SK-N-DZ (cell line): ENCODE measurements at regions not wholly inside any gene's neighbourhood (a gene's known extent, or its start where the extent isn't known, plus 50 kb on each side); places are given as distances from the start of the nearest gene placed in this dataset.
A peak's percentile ranks its signal among the peaks of the same experiment; 100 is the strongest.

Source experiments
- DNase-seq: peaks from one replicate; pipeline ENCODE4 v3.0.0-alpha.2; 2015; ENCODE audit warnings: low spot score

- DNase-seq = no peak
Measured at GRCh38 chr2:120653871-120654270, 81.8 kb upstream of the GLI2 start.

GRCh38 chr2:120654381-120655134 lies 81.1 kb upstream of the GLI2 start:
- DNase-seq = no peak

GRCh38 chr2:120656273-120656950 lies 79.3 kb upstream of the GLI2 start:
- no peak for DNase-seq

GRCh38 chr2:120658042-120658769 lies 77.5 kb upstream of the GLI2 start:
- no peak for DNase-seq

- no peak for DNase-seq
Measured at GRCh38 chr2:120658770-120659158, 76.9 kb upstream of the GLI2 start.

GRCh38 chr2:120659275-120659977 lies 76.2 kb upstream of the GLI2 start:
- DNase-seq = no peak

- DNase-seq = no peak
Measured at GRCh38 chr2:120660056-120660694, 75.5 kb upstream of the GLI2 start.

GRCh38 chr2:120660771-120661459 lies 74.8 kb upstream of the GLI2 start:
- no peak for DNase-seq

GRCh38 chr2:120661551-120661950 lies 74.1 kb upstream of the GLI2 start:
- DNase-seq = peak; percentile 48

- DNase-seq = no peak
Measured at GRCh38 chr2:120662046-120662445, 73.6 kb upstream of the GLI2 start.

- DNase-seq = no peak
Measured at GRCh38 chr2:120662746-120663145, 72.9 kb upstream of the GLI2 start.

GRCh38 chr2:120666433-120666832 lies 69.2 kb upstream of the GLI2 start:
- DNase-seq = no peak

GRCh38 chr2:120667981-120668380 lies 67.7 kb upstream of the GLI2 start:
- no peak for DNase-seq

GRCh38 chr2:120669121-120669952 lies 66.3 kb upstream of the GLI2 start:
- DNase-seq = no peak

GRCh38 chr2:120669971-120670370 lies 65.7 kb upstream of the GLI2 start:
- DNase-seq = no peak

GRCh38 chr2:120670371-120670770 lies 65.3 kb upstream of the GLI2 start:
- DNase-seq = no peak

GRCh38 chr2:120670771-120671480 lies 64.7 kb upstream of the GLI2 start:
- DNase-seq = no peak

- no peak for DNase-seq
Measured at GRCh38 chr2:120672526-120673204, 63.0 kb upstream of the GLI2 start.

- DNase-seq = no peak
Measured at GRCh38 chr2:120673205-120673550, 62.5 kb upstream of the GLI2 start.
